ENCODE measurements at regions not wholly inside any gene's neighbourhood (a gene's known extent, or its start where the extent isn't known, plus 50 kb on each side); places are given as distances from the start of the nearest gene placed in this dataset.

DNA sequence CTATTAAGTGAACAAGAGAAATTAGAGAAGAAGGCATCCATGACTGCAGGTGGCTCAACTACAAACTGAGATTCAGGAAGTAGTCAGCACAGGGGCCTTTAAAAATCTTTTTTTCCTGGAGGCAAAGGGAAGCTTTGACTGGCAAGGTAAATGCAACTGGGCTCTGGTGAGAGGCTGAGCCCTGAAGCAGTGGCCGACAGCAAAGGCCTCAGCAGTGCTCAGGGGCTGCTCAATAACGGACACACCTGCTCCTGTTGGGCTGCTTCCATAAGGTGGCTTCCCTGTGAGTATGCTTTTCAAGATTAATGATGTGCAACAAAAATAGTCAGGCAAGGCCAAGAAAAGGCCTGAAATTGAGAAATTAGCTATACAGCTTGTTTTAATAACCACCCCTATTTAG is 134.2 kb upstream of the RGMB start:
- DNase-seq: no peak

DNA sequence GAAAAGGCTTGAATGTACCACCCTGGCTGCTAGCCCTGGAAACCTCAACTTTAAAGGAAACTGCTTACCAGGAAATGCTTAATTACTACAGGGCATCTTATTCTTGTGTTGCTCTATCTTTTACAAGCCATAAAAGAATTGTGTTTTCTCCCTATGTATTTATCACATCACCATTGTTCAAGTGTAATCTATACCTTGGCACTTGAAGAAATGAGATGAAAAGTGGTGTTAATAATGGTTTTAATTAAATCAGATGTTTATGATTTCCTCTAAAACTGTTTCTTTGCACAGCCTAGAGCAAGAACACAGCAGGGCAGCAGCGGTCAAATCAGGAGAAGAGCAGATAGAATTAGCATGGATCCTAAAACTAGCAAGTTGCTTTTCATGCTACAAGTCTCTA is 131.8 kb upstream of the RGMB start:
- DNase-seq: no peak

DNA sequence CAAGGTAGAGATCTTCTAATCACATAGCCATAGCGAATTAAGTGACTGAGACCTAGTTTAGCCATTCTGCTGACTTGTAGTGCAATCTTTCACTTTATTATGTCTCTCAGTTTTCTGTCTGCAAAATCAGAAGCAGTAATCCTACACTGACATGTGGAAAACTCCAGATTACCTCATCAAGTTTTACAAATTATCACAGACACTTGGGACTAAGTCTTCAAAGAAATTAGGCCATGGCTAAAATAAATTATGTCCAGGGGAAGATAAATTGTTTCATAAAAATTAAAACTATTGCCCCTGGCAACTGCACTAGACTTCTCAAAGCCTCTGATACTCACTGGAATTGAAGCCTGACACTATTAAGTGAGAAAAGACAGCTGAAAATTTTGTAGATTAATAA is 129.9 kb upstream of the RGMB start:
- DNase-seq: no peak

DNA sequence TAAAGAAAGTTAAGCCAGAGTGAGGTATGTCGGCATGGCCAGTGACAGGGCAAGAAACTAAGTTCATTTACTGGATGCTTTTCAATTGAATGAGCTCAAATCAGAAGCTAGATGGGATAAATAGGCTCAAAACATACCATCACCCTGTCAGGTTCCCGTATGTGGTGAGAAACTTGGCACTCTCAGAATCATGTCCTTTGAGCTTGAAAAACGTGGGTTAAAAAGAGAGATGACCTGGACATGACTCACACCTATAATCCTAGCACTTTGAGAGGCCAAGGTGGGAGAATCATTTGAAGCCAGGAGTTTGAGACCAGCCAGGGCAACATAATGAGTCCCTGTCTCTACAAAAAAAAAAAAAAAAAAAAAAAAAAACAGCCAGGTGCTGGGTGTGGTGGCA is 121.7 kb upstream of the RGMB start:
- DNase-seq: no peak

DNA sequence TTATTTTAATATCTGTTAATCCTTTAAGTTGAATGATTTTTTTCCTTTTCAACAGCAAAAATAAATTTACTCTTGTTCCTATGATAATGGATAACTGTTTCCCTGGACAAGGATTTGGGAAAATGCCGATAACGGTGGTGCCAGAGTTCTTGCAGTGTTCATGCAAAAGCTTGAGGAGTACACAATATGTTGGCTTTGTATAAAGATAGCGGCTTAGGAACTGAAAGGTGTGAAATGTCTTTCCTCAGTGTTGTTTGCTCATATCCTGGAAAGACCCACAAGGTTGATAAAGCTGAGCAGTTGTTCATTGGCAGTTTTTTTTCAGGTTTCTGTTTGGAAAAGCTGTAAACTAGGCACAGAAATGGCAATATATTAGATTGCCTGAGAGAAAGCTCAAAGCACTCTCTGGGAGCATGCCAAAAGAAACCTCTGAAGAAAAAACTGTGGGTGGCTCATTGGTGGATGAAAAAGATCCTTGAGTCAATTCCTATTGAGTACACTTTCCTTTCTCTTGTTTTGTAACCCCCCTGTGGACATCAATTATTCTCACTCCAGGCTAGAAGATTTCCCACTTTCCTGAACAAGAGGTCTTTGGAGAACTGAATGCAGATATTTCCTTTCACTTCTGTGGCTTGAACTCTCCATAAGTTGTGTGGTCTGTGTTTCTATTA is 117.2 kb upstream of the RGMB start:
- no peak for DNase-seq

DNA sequence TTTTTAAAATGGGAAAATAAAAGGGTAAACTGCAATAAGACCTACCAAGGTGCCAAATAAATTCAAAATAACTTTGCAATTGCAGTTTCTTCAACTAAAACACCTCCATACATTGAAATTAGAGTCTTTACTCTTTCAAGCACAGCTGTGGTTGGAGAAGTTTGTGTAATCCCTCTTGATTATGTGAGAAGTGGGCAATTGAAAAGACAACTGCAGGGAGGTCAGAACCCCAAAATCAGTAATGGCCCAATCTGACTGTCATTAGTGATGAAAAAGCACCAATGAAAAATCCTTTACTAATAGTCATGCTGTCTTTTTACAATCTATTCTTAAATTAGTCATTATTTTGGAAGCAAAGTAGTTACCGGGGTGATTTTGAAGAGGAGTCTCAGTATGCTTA is 116.7 kb upstream of the RGMB start:
- DNase-seq: no peak

DNA sequence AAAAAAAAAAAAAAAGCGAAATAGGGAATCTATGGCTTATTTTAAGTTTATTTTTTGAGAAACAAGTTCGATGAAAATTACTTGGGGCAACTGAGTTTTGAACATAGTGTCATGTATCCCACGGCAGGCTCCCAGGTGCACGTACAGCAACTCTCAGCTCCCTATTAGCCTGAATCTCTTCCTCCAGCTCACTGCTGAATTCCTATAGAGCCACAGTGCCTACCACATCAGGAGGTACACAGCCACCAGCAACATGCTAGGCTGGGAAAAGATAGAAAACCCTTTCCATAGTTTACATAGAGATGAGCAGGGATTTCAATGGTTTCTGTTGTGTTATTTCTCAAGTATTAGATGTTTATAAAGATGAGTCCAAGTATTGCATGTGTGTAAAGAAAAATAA is 115.9 kb upstream of the RGMB start:
- DNase-seq: no peak

DNA sequence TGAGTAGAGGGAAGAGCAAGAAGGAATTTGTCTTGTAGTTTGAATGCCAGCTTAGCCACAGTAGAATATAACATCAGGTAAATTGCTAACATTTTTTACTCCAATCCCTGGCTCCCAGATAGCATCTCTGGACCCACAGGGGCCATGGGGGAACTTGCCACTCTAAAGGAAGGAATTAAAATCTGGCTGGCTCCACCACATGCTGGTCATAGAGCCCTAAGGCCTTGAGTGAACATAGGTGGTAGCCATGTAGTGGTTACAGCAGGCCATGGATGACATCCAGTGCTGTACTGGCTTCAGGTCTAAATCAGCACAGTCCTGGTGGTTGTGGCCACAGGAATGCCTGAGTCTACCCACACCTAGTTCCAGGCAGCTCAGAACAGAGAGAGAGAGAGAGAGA is 109.9 kb upstream of the RGMB start:
- DNase-seq: no peak

DNA sequence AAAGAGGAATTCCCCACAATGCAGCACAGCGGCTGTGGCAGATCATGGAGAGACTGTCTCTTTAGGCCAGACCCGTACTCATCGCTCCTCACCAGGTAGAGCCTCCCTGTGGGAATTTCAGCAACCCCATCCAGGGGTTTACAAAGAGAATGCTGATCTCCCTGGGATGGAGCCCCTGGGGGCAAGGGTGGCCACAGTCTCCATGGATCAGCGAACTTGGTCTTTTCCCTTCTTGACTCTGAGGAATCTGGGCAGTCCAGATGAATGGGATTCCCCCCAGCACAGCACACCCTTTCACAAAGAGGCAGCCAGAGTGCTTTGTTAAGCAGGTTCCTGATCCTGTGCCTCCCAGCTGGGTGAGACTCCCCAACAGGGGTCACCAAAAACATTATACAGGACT is 108.7 kb upstream of the RGMB start:
- no peak for DNase-seq

DNA sequence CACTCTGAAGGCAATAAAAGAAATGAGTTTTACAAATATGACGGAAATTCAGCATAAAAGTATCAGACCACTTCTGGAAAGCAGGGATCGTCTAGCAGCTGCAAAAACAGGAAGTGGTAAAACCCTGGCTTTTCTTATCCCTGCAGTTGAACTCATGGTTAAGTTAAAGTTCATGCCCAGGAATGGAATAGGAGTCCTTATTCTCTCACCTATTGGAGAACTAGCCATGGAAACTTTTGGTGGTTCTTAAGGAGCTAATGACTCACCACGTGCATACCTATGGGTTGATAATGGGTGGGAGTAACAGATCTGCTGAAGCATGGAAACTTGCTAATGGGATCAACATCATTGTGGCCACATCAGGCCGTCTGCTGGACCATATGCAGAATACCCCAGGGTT is 93.5 kb upstream of the RGMB start:
- no peak for DNase-seq

DNA sequence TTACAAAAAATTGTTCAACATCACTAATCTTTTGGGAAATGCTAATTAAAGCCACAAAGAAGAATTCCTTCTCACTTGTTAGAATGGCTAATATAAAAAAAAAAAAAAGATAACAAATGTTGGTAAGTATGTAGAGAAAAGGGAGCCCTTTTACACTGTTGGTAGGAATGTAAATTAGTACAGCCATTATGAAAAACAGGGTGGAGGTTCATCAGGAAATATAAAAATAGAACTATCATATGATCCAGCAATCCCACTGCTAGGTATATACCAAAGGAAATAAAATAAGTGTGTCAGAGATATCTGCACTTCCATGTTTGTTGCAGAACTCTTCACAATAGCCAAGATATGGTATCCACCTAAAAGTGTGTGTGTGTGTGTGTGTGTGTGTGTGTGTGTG is 83.5 kb upstream of the RGMB start:
- no peak for DNase-seq

DNA sequence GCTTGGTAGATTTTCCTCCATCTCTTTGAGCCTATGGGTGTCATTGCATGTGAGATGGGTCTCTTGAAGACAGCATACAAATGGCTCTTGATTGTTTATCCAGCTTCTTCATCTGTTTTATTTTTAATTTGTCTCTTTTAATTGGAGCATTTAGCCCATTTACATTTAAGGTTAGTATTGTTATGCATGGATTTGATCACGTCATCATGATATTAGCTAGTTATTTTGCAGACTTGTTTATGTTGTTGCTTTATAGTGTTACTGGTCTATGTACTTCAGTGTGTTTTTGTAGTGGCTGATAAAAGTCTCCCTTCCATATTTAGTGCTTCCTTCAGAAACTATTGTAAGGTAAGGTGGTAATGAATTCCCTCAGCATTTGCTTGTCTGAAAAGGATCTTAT is 78.6 kb upstream of the RGMB start:
- no peak for DNase-seq

DNA sequence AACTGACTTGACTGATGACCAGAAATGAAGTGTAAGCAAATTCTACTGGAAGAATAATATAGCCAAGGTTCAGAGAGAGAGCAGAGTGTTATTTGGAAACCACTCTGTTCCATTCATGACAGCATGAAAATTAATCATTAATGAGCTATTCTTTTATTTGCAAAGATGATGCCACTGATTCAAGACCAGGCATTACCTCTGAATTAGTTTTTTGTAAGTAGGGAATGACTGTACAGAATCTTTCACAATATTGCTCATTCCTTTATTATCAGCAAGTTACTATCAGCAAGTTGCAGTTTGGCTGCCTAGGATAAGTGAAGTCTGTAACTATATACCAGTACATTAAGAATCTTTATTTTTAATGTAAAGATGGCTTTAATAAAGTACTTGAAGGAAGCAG is 75.1 kb upstream of the RGMB start:
- DNase-seq: no peak

DNA sequence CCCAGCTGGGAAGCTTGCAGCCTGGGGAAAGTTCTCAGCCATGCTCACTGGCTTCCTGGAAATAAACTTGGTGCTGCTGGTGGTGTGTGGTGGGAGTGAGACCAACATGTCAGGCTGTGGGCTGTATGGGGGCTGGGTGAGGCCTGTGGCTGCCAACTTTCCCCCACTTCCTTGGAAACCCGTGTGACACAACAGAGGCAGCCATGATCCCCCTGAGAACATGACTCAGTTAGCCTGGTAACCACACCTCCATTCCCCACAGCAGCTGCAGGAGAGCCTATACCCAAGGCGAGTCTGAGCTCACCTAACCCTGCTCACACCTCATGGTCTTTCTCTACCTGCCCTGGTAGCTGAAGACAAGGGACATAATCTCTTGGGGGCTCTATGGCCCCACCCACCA is 72.7 kb upstream of the RGMB start:
- DNase-seq: no peak

DNA sequence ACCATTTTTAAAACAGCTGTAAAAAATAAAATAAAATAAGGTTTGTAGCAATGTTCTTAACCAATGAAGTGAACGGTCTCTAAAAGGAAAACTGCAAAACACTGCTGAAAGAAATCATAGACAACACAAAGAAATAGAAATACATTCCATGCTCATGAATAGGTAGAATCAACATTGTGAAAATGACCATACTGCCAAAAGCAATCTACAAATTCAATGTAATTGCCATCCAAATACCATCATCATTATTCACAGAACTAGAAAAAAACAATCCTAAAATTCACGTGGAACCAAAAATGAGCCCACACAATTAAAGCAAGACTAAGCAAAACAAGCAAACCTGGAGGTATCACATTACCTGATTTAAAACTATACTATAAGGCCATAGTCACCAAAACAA is 67.6 kb upstream of the RGMB start:
- no peak for DNase-seq

DNA sequence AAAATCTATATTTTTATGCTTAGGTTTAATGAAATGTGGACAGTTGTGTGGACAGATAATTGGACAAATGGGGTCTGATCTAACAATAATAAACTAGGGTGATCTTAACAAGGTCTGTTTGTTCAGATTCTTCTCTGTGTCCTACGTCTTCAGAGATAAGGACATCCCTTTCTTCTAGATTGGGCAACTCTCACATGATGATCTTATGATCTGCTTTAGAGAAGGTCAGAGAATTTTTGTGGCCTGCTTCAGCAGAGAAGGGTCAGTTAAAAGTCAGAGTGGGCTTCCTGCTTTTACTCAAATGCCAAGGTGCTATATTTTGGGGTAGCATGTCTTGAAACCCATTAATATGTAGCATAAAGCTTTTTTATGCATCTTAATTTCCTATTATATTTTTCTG is 63.8 kb upstream of the RGMB start:
- no peak for DNase-seq

DNA sequence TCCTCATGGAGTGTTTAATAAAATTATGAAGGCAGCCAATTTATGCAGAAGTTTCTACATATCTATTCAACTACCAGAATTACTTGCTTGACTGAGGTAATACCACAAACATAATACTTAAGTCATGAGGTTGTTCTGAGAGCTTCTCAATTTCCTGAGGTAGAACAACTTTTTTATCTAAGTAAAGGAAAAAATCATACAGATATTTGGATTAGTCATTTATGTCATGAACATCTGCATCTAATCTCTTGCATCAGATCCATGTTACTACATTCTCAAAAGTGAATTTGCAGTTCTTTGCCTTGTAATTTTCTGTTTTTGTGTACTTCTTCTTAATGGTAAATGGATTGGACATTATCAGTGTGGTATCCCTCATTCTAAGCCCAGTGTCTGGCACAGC is 60.4 kb upstream of the RGMB start:
- DNase-seq: no peak

DNA sequence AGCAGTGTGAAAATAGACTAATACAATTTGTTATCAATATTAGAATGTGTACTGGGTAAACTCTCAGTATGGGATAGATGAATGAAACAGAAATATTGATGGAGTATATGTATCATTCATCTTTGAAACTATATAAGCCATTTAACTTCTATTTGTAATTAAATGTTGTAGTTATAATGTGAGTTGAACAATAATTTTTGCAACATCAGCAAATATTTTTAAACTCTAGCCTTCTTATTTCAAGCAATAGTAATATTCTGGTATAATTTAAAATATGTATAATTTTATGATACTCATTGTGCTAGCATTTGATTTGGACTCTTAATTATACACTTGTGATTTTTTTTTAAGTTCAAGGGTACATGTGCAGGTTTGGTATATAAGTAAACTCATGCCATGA is 59.6 kb upstream of the RGMB start:
- no peak for DNase-seq

DNA sequence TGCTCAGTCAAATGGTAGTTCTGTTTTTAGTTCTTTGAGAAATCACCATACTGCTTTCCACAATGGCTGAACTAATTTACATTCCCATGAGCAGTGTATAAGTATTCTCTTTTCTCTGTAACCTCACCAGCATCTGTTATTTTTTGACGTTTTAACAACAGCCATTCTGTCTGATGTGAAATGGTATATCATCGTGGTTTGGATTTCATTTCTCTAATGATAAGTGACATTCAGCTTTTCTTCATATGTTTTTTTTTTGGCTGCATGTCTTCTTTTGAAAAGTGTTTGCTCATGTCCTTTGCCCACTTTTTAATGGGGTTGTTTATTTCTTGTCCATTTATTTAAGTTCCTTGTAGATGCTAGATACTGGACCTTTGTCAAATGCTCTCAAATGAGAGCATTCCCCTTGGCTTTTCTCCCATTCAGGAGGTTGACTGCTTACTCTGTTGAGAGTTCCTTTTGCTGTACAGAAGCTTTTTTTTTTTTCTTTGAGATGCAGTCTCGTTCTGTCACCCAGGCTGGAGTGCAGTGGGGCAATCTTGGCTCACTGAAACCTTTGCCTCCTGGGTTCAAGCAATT is 58.7 kb upstream of the RGMB start:
- no peak for DNase-seq

DNA sequence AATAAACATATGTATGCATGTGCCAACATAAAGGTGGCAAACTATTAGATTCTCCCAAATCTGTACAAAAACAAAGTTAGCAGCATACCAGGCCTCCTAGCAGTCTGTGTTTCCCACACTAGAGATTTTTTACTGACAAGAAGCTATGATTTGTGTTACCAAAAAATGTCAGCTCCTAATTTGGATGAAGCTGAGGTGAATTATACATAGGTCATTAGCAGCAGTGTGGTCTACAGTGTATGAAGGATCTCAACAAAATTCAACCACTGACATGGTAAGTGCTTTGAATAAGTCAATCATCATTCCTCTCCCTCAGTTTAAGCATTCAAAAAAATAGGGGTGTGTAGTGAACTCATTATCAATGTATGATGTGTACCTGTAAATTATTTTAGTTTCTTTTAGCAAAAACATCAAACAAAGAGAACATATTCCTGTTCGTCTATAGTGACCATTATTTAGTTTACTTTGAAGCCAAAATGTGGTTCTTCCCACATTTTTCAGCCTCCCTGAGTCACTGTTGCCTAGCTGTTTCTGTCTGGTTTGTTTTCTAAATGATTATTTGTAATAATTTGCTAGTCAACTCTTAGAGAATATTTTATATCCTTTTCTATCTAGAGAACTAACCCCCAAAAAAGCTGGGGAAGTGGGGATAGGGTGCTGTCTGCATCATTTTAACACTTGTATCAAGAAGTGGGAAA is 52.1 kb upstream of the RGMB start:
- DNase-seq: no peak

DNA sequence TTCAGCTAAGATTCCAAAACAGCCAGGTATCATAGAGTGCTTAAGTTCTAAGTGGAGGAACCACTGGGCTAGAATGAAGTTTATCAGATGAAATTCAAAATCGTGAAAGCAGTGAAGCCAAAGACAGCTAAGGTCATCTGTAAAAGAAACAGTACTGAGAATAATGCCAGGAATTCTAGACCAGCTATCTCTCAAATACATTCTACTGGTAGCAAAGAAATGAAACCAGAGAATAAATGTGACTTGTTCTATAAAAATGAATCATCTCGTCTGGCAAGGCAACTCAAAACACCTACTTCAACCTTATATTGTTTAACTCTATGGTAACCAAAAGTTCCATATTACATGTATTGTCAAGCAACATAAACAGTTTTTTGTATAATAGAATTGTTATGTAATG is 51.3 kb upstream of the RGMB start:
- no peak for DNase-seq

DNA sequence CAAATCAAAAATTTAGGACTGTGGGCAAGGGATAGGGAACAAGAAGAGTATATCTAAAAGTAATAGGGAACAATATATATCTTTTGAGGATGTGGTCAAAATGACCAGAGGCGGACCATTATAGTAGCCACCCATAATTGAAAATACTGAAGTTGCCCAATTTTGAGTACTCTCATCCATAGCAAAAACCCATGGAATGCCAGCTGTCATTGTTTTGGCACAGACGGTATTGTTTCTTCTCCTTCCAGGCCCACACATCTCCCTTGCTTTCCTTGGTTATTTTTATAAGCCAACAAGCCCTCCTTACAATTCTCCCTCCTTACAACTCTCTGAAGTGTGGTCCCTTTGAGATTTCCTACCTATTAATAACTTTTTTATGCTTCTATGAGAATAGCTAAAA is 50.4 kb upstream of the RGMB start:
- no peak for DNase-seq
